OCI-LY3 (cell line): ENCODE measurements at regions not wholly inside any gene's neighbourhood (a gene's known extent, or its start where the extent isn't known, plus 50 kb on each side); places are given as distances from the start of the nearest gene placed in this dataset.

Source experiments
- CTCF ChIP-seq: fragments of 200-600, 300-600 bp; sonication (generic); IDR thresholded peaks from 2 replicates; pipeline ENCODE4 v1.5.1; 2014; ENCODE audit warnings: antibody characterized with exemption, low read length, low read depth
- EZH2phosphoT487 ChIP-seq: fragments of 200-600 bp; shearing (Covaris generic); IDR thresholded peaks from 2 replicates; pipeline ENCODE4 v1.6.1; 2018; ENCODE audit warnings: antibody characterized with exemption, mixed run types, low read depth

- no peak for TF ChIP-seq EZH2phosphoT487
- TF ChIP-seq CTCF: no peak
Measured at GRCh38 chr4:123921339-123921738, 524.7 kb downstream of the SPRY1 start.
